GM21381 (cell line): ENCODE measurements at regions not wholly inside any gene's neighbourhood (a gene's known extent, or its start where the extent isn't known, plus 50 kb on each side); places are given as distances from the start of the nearest gene placed in this dataset.
"Not testable (repeated sequence)": the region's sequence is repeated elsewhere in the genome, so short reads cannot be mapped to it uniquely, and the experiment has no call there.

Experiments used
- ATAC-seq: cut with Tn5 transposase; IDR thresholded peaks from one replicate; pipeline ENCODE4 v1.9.1; 2021; ENCODE audit warnings: mild to moderate bottlenecking, moderate library complexity; ENCODE audit not compliant: unreplicated experiment

DNA sequence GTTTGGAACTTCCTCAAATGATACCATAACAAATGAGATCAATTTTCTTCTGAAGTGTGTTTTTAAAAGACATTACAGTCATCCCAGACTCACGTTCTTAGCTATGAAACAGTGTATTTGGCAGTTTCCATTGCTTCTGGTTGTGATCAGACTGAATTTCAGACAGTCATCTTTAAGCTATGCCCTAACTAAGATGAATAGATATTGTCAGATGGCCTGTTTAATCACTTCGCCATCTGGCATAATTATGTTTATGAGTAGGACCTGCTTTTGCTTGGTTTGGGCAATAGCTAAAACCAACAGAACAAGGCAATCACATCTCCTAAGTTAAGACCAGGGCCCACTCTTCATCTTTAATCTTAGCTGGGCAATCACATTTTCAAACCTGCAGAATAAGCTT lies 313.1 kb downstream of the SV2B start:
- no peak for ATAC-seq

DNA sequence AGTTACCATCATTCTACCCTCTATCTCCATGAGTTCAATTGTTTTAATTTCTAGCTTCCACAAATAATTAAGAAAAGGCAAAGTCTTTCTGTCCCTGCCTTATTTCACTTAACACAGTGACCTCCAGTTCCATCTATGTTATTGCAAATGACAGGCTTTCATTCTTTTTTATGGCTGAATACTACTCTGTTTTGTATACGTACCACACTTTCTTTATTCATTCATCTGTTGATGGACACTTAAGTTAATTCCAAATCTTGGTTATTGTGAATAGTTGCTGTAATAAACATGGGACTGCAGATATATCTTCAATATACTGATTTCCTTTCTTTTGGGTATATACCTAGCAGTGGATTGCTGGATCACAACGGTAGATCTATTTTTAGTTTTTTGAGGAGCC lies 314.1 kb downstream of the SV2B start:
- ATAC-seq = no peak

DNA sequence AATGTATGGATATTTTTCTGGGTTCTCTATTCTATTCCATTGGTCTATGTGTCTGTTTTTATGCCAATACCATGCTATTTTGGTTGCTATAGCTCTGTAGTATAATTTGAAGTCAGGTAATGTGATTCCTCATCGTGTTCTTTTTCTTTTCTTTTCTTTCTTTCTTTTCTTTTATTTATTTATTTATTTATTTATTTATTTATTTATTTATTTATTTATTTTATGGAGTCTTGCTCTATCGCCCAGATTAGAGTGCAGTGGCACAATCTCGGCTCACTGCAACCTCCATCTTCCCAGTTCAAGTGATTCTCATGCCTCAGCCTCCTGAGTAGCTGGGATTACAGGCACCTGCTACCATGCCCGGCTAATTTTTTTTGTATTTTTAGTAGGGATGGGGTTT lies 315.2 kb downstream of the SV2B start:
- ATAC-seq = not testable (repeated sequence)

DNA sequence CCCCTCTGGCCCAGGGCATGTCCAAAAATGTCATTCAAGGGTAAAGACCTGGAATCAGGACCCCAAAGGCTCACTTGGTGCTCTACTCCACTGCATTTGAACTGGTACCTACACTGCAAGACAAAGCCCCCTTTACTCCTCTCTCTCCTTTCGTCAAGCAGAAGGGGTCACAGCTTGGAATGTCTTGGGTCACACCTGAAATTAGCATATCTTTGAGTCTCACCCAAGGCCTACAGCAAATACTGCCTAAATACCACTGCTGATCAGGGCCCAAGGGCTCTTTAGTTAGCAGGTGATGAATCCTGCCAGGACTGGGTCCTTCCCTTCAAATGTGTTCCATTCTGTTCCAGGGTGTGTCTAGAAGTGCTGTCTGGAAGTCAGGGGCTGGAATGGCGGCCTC lies 320.6 kb downstream of the SV2B start:
- no peak for ATAC-seq

DNA sequence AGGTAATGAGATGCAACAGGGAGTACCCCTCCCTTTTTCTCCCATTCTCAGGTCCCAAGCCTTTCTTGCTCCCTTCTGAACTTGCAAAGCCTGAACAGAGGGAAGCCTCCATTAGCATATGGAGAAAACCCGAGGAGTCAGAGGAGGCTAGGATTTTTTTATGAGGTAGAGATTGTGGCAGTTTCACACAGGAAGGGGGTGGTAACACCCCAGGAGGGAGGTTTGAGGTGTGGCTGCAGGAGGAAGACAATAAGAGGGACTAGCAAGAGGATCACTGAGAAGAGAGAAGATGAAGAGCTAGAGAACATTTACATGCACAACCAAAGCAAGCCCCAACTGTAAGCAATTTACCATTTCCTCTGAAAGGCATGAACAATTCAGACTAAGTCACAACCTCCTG lies 322.7 kb downstream of the SV2B start:
- no peak for ATAC-seq

DNA sequence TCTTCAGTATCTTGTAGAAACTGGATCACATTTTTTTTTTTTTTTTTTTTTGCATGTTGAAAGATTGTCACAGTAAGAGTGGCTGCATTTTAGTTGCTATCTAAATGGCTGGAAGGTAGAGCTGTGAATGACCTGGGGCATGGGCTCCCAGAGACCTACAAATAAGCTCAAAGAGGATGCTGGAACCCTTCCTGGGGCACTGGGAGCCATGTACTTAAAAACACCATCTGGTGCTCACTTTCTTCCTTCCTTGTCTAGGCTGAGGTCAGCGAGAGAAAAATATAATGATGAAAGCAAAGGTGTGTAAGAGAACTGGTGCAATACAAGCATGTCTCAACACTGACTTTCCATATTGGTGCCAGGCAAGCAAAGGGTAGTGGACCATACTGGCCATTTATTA lies 323.9 kb downstream of the SV2B start:
- ATAC-seq = no peak

DNA sequence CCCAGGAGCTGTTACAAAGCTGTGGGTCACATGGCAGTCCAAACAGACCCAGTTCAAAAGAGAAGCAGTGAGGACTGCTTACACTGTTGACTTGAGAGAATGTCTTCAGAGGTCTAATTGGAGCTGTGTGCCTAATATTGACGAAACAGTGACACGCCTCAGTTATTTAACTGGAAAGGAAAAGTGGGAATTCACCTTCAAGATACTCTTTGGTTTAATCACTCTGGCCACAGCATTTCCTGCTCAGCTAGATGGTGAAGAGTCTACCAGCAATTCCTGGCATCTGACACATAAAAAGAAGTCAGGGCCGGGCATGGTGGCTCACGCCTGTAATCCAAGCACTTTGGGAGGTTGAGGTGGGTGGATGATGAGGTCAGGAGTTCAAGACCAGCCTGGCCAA lies 326.4 kb downstream of the SV2B start:
- no peak for ATAC-seq

DNA sequence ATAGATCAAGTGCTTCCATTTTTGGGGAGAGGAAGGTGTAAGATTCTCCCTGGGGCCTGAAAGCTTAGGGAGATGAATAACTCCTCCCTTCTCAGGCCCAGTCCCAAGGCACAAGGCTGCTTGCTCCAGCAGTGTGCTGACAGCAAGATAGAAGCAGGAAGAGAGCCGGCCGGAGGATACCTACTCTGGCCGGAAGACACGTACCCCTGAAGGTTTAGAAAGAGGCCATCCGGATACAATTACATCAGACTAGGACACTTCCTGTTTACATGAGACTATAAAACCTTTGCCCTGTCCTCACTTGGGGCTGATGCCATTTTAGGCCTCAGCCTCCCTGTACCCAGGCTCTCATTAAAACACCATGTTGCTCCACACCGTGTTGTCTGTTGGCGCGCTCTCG lies 329.9 kb downstream of the SV2B start:
- ATAC-seq = no peak

DNA sequence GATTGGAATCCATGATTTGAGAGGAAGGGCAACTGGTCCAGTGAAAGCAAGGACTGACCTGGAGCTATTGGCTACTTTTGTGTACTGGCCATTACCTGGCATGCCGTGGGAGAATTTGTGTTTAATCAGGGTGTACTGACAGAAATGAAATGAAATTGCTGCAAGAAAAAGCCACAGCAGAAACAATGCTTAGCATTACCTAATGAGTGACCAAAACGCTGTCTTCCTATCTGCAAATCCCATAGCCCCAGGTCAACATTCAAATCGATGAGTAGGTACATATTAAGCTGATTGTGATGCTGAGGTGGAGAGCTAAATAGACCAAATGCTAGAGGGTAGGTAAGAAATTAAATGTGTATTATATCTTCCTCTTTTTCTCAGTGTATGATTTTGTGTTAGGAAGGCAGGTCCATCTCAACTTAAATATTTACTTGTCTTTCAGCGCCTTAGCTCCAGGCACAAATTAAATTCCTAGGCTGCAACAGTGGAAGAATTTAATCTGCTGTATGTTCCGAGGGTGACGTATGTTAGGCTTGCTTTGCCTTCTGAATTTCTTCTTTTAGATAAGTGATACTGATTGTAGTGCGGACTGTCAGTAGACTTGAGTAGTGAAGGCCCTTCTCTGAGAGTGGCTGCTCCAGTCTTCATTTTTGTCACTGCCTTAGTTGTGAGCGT lies 331.1 kb downstream of the SV2B start:
- ATAC-seq = no peak

DNA sequence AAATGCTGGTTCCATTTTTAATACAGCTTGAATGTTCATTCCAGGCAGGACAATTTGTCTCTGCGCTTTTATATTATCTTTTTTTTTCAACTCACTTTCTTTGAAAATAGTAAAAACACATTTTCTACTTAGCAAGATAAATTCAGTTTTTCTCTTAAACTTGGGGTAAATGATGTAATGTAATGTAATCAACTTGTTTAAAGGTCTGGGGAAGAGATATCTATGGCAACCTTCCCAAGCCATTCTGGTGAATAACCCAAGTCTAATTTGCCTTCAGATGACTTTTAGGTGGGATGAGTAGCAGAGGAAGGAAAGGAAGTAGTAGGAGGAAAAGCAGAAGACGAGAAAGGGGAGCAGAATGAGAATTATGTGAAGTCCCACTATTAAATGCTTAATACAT lies 335.1 kb downstream of the SV2B start:
- no peak for ATAC-seq

DNA sequence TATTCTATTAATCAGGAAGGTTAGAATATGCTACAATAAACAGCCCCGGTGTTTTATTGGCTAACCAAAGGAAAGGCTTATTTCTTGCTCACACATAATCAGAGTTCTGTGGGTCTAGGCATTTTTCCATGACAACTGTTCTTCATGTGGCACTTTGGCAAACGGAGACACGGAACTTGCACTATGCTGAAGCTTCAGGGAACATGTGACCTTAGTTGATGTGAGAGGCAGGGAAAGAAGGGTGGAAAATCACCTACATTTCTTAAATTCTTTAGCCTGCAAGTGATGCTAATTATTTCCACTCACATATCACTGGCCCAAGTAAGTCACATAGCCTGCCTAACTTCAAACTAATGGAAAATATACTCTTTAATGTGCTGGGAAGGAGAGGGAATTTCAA lies 344.6 kb downstream of the SV2B start:
- no peak for ATAC-seq

DNA sequence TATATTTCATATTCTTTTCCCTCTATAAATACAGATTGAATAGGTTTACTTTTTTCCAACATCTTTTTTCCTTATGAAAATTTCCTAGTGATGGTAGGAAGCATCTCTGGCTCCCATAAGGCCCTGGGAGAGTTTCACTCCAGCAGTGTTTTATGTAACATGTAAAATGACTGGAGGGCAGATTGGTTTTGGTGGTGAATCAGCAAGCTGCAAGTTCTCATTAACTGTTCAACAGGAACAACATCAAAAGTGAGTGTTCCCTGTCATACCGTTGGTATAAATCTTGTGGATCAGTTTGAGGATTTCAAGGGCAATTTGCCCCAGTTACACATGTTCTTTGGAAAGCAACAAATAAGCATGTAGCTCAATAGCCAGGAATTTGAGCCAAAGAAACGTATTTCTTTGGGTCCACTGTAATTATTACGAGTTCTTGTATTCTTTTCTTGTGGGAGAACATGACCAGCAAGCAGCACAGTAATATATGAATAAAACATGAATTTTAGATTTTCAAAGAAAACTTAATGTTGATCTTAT lies 345.7 kb downstream of the SV2B start:
- no peak for ATAC-seq

DNA sequence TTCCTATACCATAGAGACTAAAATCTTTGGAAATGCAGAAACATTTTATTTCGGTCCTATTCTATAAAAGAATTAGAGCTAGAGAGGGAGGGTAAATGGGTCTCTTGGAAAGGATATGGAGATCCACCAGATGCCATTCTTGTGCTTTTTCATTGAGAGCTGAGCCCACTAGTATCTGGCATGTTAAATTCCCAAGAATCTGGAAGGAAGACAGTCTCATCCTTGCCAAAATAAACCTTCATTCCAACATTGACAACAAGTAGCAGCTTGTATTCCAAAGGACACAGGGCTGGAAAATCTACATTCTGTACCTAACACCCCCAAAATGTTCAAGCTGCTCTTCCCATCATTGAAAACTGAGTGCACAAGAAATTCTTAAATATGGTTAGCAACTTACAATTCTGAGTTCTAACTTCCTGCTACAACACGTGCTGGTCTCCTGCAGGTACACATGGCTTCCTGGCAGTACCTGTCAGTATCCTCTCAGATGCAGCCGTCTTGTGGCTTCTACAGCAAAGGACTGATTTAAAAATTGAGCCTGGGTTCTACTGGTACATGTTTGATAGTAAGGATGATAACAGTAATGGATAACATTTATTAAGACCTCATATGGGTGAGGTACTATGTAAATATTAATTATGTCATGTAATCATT lies 348.1 kb downstream of the SV2B start:
- ATAC-seq = no peak

DNA sequence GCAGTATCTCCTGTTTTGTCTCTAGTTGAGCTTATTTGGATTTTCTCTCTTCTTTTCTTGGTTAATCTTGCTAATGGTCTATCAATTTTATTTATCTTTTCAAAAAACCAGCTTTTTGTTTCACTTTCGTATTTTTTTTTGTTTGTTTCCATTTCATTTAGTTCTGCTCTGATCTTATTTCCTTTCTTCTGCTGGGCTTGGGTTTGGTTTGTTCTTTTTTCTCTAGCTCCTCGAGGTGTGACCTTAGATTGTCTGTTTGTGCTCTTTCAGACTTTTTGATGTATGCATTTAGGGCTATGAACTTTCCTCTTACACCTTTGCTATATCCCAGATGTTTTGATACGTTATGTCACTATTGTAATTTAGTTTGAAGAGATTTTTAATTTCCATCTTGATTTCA lies 353.3 kb downstream of the SV2B start:
- ATAC-seq = not testable (repeated sequence)

DNA sequence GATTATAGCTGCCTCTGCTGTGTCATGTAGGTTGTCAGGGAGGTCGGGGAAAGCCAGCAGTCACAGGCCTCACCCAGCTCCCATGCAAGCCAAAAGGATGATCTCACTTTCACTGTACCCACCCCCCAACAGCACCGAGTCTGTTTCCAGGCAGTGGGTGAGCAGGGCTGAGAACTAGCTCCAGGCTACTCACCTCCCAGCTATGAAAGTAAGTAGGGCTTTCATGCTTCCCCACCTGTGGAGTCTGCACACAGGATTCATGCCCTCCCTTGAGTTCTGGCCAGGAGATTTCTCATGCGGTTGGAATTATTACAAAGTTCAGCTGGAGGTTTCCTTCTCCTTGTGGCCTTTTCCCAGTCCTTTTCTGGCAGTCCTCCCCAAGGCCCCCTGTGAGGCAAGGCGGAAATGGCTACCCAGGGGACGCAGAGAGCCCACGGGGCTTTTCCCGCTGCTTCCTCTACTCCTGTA lies 356.2 kb downstream of the SV2B start:
- no peak for ATAC-seq

DNA sequence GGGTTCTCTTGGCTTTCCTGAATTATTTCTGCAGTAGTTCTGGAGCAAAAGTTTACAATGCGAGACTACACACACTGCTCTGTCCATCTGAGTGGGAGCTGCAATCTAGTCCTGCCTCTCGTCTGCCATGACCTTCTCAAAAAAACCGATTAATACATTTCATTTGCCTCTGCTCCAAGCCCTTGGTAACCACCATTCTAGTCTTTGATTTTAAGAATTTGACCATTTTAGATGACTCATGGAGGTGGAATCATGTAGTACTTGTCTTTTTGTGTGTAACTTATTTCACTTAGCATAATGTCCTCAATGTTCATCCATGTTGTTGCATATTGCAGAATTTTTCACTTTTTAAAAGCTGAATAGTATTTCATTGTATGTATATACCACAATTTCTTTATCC lies 356.9 kb downstream of the SV2B start:
- ATAC-seq = no peak

DNA sequence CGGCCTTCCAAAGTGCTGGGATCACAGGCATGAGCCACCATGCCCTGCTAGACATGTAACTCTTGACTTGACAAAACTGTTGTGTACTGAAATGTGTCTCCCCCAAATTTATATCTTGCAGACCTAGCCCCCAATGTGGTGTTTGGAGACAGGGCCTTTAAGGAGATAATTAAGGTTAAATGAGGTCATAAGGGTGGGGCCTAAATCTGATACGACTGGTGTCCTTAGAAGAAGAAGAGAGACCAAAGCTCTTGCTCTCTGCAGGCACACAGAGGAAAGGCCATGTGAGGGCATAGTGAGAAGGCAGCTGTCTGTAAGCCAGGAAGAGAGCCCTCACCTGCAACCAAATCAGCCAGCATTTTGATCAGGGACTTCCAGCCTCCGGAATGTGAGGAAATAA lies 361.3 kb downstream of the SV2B start:
- no peak for ATAC-seq

DNA sequence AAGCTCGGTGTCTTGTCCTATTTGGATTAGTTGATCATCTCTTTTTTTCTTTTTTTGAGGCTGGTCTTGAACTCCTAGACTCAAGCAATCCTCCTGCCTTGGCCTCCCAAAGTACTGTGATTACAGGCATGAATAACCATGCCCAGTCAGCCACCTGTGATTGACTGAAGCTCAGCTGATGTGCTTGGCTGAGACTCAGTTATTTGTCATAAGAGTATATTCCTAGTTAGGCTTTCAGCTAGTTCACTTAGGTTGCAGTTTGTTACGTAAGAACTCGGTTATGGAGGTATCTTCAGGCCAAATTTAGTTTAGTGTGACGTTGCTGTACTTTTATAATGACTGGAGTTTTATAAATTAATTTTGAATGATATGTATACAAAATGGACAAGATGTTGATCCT lies 365.0 kb downstream of the SV2B start:
- ATAC-seq = no peak

DNA sequence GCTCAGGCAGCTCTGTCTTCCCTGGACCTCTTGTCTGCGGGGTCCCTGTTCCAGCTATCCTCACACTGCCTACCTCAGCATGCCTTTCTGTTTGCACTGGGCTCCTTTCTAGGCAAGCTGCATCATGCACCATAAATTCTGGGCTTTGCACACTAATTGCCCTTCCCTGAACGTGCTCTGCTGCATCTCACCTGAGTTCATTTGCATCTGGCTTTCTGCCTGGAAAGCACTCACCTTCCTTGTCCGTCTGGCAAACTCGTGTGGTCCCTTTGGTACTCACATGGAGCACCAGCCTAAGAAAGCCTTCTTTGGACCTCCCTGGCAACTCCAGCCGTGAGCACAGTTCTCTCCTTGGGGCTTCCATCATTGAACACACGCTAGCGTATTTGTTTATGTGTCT lies 365.6 kb downstream of the SV2B start:
- no peak for ATAC-seq

DNA sequence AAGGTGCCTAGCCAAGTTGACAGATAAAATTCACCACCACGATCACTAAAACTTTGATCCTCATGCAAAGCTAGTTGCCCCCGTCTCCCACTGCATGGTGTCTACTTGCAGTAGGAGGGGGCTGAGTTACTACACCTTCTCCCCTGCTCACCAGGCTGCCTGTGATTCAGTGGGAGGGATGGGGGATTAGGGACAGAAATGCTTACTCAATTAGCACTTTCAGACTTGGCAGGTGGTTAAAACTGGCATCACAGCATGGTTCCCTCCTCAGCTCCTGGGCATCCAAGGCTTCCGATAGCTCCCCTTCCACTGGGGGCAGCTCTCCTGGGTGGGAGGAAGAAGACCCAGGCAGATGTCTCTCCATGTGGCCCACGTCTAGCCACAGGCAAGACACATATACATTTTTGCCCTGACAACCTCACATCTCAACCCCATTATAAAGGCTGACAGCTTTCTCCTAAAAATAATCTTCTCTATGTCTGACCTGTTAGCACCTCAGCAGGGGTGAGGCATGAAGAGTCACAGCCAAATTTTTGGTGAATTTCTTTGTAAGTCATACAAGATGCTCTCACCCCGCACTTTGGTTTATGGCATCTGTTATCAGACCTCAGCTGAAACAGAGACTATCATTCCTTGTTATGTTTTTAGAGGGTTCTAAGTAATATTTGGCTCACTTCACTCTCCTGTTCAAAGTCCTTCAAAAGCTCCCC lies 369.0 kb downstream of the SV2B start:
- no peak for ATAC-seq

DNA sequence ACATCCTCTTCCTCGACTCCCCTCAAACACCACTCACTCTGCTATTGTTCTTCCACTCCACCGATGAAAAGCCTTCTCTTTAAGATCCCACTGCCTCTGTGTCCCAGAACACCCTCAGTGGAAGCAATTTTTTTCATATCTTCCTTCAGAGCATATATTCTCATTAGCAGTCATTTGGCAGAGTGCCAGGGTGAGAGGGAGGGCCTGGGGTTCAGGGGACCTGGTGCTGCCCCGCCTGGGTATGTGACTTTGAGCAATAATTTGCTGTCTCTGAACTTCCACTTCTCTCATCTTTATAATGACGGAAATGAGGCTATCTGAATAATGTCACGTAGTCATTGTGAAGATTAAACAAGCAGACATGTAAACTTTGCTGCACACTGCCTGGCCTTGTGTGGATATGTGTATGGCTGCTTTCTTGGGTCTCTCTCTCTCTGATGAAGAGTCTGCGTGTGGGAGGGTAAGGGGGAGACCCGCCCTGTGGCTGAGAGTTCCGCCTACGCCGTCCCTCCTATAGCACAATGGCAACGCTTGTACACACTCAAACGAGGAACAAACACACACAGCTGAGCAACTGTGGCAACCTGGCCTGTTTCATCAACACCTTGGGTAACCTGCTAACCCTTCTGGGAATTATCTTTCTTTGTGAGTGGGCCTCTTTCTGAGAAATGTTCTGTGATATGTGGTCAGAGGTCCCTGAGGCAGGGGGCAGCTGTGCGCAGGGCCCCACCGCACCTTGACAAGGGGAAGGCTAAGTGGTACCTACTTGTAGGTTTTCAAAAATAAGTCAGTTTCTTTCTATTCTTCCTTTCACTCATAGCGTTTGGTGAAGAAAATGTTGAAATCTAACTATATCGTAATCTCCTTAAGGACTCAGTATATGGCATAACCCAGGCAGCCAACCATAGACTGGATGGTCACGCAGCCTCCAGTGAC lies 369.8 kb downstream of the SV2B start:
- ATAC-seq = no peak
